Spleen (tissue), 11 donors: ENCODE measurements at regions not wholly inside any gene's neighbourhood (a gene's known extent, or its start where the extent isn't known, plus 50 kb on each side); places are given as distances from the start of the nearest gene placed in this dataset.

Experiments
- DNase-seq: peaks from one replicate; pipeline ENCODE4 v3.0.0-alpha.2; 2020
- H3K27ac ChIP-seq, 8 donors: fragments of 200-600 bp; sonication (generic) in 7 of 8; 1 replicate in 4 of 8; 2 replicates in 4 of 8; pipeline versions ENCODE4 v1.5.0 to v1.8.0; 2016 to 2021; ENCODE audit warnings: inconsistent platforms in 4 of 8, mild to moderate bottlenecking in 4 of 8, moderate library complexity in 1 of 8
- H3K27me3 ChIP-seq, 7 donors: fragments of 200-600 bp; sonication (generic) in 6 of 7; replicated peaks in 1 of 7; 1 replicate in 4 of 7; 2 replicates in 3 of 7; pipeline versions ENCODE4 v1.5.0 to v1.8.0; 2016 to 2021; ENCODE audit warnings: inconsistent platforms in 3 of 7, mild to moderate bottlenecking in 1 of 7
- H3K36me3 ChIP-seq, 6 donors: fragments of 200-600 bp; sonication (generic) in 5 of 6; 1 replicate in 4 of 6; 2 replicates in 2 of 6; pipeline versions ENCODE4 v1.5.0 to v1.8.0; 2016 to 2021; ENCODE audit warnings: inconsistent platforms in 2 of 6
- H3K4me1 ChIP-seq, 6 donors: fragments of 200-600 bp; sonication (generic) in 5 of 6; 1 replicate in 3 of 6; 2 replicates in 3 of 6; pipeline versions ENCODE4 v1.5.0 to v1.8.0; 2016 to 2021; ENCODE audit warnings: inconsistent platforms in 3 of 6
- H3K4me3 ChIP-seq, 8 donors: fragments of 200-600 bp; sonication (generic) in 7 of 8; 1 replicate in 4 of 8; 2 replicates in 4 of 8; pipeline versions ENCODE4 v1.5.0 to v1.8.0; 2016 to 2021; ENCODE audit warnings: inconsistent platforms in 4 of 8, mild to moderate bottlenecking in 4 of 8, moderate library complexity in 2 of 8
- H3K9me3 ChIP-seq, 8 donors: fragments of 200-600 bp; sonication (generic) in 7 of 8; 1 replicate in 4 of 8; 2 replicates in 4 of 8; pipeline versions ENCODE4 v1.5.0 to v1.8.0; 2016 to 2021; ENCODE audit warnings: inconsistent platforms in 4 of 8
- POLR2A ChIP-seq, 3 donors: fragments of 450-650 bp; IDR thresholded peaks; one replicate each; pipeline ENCODE4 v1.5.1; 2017; ENCODE audit warnings: antibody characterized with exemption in 3 of 3, mild to moderate bottlenecking in 1 of 3
- POLR2AphosphoS5 ChIP-seq, 3 donors: sonication (generic); formaldehyde crosslinking; IDR thresholded peaks; one replicate each; pipeline ENCODE4 v1.5.1; 2017; ENCODE audit warnings: antibody characterized with exemption in 3 of 3
- WGBS, 5 donors: extraction: QIAGEN DNeasy Blood & Tissue Kit in 3 of 5; methylation state at CpG; one replicate each; pipeline versions ENCODE4 v1.1.5 to v1.1.7; 2013 to 2018; 5-methylcytosine and 5-hydroxymethylcytosine counted together
- intact Hi-C: fragments of 100-400 bp; cut with DNase I; formaldehyde crosslinking; loops from one replicate; pipeline ENCODE4 v1.15.0; 2023; ENCODE audit warnings: low total_unique reads
- TF ChIP-seq, protein P1 (sequence below), 11 experiments: fragments of 200-600 bp in 7 of 11; fragments of 450-650 bp in 4 of 11; sonication (generic) in 4 of 11; IDR thresholded peaks in 8 of 11; conservative IDR thresholded peaks in 3 of 11; 1 replicate in 7 of 11; 2 replicates in 4 of 11; pipeline versions ENCODE4 v1.4.0 to v1.8.0; 2016 to 2021; ENCODE audit warnings: antibody characterized with exemption in 11 of 11, inconsistent platforms in 4 of 11, mild to moderate bottlenecking in 1 of 11
- donor health status: healthy with polysubstance abuse.
- donor health status: DM: no; HTN: no; CAD: no; lungs with moderate emphysema.
- donor health status: DM: no; HTN: no; CAD: no.
- donor health status: Bipolar disorder and iron deficiency.
- donor health status: healthy.
- donor health status: DM: no; HTN: no; CAD: no.
- donor health status: DM: yes; HTN: yes; CAD: no.

DNA sequence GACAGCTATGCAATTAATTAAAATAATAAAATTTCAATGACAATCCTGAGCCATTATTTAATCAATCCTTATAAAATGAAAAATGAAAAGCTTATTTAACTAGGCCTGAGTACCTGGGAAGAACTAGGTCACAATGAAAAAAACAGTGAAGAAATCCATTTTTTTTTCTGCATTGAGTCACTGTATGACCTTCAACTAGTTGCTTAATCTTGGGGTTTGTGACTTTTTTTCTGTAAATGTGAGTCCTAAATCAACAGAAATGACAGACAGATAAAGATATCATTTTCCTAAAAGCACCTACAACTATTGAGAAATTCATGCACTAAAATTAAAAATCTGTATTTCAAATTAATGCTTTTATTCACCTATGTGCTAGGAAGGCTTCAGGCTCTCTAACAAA is 96.8 kb downstream of the TMEM26 start:
- intact Hi-C loops: no loop called here
- no peaks in the 10 kb centered on the region for H3K36me3 ChIP-seq
- DNase-seq: no peak
- TF ChIP-seq, protein P1, sequence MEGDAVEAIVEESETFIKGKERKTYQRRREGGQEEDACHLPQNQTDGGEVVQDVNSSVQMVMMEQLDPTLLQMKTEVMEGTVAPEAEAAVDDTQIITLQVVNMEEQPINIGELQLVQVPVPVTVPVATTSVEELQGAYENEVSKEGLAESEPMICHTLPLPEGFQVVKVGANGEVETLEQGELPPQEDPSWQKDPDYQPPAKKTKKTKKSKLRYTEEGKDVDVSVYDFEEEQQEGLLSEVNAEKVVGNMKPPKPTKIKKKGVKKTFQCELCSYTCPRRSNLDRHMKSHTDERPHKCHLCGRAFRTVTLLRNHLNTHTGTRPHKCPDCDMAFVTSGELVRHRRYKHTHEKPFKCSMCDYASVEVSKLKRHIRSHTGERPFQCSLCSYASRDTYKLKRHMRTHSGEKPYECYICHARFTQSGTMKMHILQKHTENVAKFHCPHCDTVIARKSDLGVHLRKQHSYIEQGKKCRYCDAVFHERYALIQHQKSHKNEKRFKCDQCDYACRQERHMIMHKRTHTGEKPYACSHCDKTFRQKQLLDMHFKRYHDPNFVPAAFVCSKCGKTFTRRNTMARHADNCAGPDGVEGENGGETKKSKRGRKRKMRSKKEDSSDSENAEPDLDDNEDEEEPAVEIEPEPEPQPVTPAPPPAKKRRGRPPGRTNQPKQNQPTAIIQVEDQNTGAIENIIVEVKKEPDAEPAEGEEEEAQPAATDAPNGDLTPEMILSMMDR (IDR thresholded peaks at IDR 0.05 in 8 of 11, conservative IDR thresholded peaks at IDR 0.05 in 3 of 11): no peak
- TF ChIP-seq POLR2A (IDR thresholded peaks at IDR 0.05) (no peak), POLR2AphosphoS5 (IDR thresholded peaks at IDR 0.05) (no peak)
- H3K4me1 ChIP-seq: no peaks in the 10 kb centered on the region
- H3K4me3 ChIP-seq: no peak overlapping the region
- no peaks in the 10 kb centered on the region for H3K9me3 ChIP-seq
- H3K27me3 ChIP-seq: no peaks in the 10 kb centered on the region
- no peak overlapping the region for H3K27ac ChIP-seq

DNA sequence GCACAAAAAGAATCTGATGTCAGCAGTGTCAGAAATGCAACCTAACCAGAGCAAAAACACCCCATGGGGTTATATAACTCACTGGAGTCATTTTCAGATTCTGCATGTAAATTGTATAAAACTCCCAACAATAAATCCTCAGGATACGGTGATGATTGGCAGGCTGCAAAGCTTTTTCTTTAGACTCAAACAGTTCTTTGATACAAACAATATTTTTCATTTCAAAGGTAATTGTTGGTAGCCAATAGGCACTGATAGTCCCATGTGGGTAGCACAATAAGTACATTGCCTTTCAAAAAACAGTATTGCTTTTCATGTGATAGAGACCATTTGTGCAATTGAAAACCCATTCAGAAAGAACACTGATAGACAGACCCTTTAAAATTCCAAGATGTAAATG is 98.0 kb downstream of the TMEM26 start:
- no peaks in the 10 kb centered on the region for H3K27me3 ChIP-seq
- H3K4me1 ChIP-seq: no peaks in the 10 kb centered on the region
- no peak overlapping the region for H3K4me3 ChIP-seq
- 92 to 97% (median 93%) methylated on average over 1 of the region's 1 CpG for WGBS, 5 donors
- DNase-seq: no peak
- no peaks in the 10 kb centered on the region for H3K36me3 ChIP-seq
- intact Hi-C loops: no loop called here
- TF ChIP-seq POLR2A (IDR thresholded peaks at IDR 0.05): no peak
- TF ChIP-seq, protein P1 (IDR thresholded peaks at IDR 0.05 in 8 of 11, conservative IDR thresholded peaks at IDR 0.05 in 3 of 11): no peak
- no peak for TF ChIP-seq POLR2AphosphoS5 (IDR thresholded peaks at IDR 0.05)
- H3K27ac ChIP-seq: no peak overlapping the region
- no peaks in the 10 kb centered on the region for H3K9me3 ChIP-seq

DNA sequence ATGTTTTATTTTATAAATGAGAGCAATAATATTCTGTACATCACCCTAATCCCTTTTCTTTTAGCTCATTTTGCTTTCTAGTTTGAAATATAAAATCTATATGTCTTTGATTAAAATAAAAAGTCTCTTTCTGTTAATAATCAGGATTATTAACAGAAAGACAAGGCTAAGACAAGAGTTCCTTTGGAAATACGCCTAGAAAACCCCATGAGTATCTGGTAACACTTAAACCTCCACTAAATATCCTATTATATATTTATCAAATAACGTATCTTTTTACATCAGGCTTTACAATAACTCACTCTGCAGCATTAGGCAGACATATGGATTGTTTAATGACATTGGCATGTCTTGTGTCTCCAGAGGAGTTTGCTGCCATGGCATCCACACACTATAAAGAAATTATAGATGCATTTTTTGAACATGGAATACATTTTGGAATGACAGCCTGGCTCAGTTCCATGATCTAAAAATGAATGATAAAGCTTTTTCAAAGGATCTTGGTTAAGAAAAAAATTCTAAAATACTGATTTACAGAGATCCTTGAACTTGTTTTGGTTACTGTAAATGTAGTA is 98.7 kb downstream of the TMEM26 start:
- intact Hi-C loops: no loop called here
- no peaks in the 10 kb centered on the region for H3K36me3 ChIP-seq
- 75 to 88% (median 79%) methylated on average over 2 of the region's 2 CpGs for WGBS, 5 donors
- H3K4me3 ChIP-seq: no peak overlapping the region
- no peak overlapping the region for H3K27ac ChIP-seq
- H3K4me1 ChIP-seq: no peaks in the 10 kb centered on the region
- DNase-seq: no peak
- H3K27me3 ChIP-seq: no peaks in the 10 kb centered on the region
- TF ChIP-seq POLR2A (IDR thresholded peaks at IDR 0.05) (no peak), POLR2AphosphoS5 (IDR thresholded peaks at IDR 0.05) (no peak)
- TF ChIP-seq, protein P1 (IDR thresholded peaks at IDR 0.05 in 8 of 11, conservative IDR thresholded peaks at IDR 0.05 in 3 of 11): no peak
- H3K9me3 ChIP-seq: no peaks in the 10 kb centered on the region

DNA sequence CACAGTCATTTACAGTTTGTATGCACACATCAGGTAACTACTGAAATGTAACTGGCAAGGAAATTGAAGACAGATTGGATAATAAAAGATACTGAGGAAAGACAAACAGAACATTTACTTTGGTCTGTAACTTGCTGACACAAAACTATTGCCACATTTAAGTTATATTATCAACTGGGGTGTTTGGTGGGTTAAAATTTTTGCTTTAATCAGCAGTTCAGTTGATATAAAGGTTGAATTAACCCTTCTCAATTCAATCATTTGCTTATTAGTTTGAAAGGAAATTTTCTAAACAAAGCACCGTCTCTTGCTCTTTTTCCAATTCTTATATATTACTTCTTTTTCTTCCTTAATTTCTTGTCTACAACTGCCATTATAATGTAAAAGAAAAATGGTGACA is 102.4 kb downstream of the TMEM26 start:
- intact Hi-C loops: no loop called here
- WGBS, 5 donors: 93 to 98% (median 95%) methylated on average over 1 of the region's 1 CpG
- no peak for TF ChIP-seq POLR2A (IDR thresholded peaks at IDR 0.05)
- TF ChIP-seq POLR2AphosphoS5 (IDR thresholded peaks at IDR 0.05): no peak
- TF ChIP-seq, protein P1 (IDR thresholded peaks at IDR 0.05 in 8 of 11, conservative IDR thresholded peaks at IDR 0.05 in 3 of 11): no peak

More for the DNA sequence above, 102.4 kb downstream of the TMEM26 start:
- H3K4me1 ChIP-seq: no peaks in the 10 kb centered on the region
- no peaks in the 10 kb centered on the region for H3K9me3 ChIP-seq
- no peaks in the 10 kb centered on the region for H3K36me3 ChIP-seq
- no peaks in the 10 kb centered on the region for H3K27me3 ChIP-seq
- no peak for DNase-seq
- no peak overlapping the region for H3K27ac ChIP-seq
- no peak overlapping the region for H3K4me3 ChIP-seq
